ENCODE measurements at regions not wholly inside any gene's neighbourhood (a gene's known extent, or its start where the extent isn't known, plus 50 kb on each side); places are given as distances from the start of the nearest gene placed in this dataset.
"Not testable (repeated sequence)": the region's sequence is repeated elsewhere in the genome, so short reads cannot be mapped to it uniquely, and the experiment has no call there.

DNA sequence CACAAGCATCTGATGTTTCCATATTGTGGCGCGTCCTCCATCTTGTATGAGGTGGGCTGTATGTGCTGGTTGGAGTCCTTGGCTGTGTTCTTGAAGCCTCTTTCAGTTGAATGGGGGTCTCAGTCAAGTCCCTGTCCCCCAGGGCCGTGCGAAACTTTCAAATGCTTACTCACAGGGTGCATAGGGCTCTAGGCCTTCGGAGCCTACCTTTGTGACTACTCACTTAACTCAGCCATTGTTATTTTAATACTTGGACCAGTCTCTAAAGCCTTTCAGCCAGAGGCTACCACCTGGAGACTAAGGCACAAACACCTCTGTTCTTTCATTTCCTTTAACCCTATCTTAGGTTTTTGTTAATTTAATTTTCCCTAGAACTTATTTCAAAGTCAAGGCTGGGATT, 785.9 kb downstream of the GATA3 start:
- intact Hi-C loops (cut with DNase I): no loop called here
- TF ChIP-seq, protein P1, sequence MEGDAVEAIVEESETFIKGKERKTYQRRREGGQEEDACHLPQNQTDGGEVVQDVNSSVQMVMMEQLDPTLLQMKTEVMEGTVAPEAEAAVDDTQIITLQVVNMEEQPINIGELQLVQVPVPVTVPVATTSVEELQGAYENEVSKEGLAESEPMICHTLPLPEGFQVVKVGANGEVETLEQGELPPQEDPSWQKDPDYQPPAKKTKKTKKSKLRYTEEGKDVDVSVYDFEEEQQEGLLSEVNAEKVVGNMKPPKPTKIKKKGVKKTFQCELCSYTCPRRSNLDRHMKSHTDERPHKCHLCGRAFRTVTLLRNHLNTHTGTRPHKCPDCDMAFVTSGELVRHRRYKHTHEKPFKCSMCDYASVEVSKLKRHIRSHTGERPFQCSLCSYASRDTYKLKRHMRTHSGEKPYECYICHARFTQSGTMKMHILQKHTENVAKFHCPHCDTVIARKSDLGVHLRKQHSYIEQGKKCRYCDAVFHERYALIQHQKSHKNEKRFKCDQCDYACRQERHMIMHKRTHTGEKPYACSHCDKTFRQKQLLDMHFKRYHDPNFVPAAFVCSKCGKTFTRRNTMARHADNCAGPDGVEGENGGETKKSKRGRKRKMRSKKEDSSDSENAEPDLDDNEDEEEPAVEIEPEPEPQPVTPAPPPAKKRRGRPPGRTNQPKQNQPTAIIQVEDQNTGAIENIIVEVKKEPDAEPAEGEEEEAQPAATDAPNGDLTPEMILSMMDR (IDR thresholded peaks at IDR 0.05): no peak
- no peak for TF ChIP-seq POLR2A (IDR thresholded peaks at IDR 0.05)
- no peak for TF ChIP-seq POLR2AphosphoS5 (IDR thresholded peaks at IDR 0.05)
- TF ChIP-seq EP300 (IDR thresholded peaks at IDR 0.05): no peak
- 78% methylated on average over 5 of the region's 5 CpGs for WGBS, 2 donors
- no peak for DNase-seq
- Histone ChIP-seq H3K9me3 (no peaks in the 10 kb centered on the region), H3K27me3 (no peaks in the 10 kb centered on the region), H3K4me1 (no peaks in the 10 kb centered on the region), H3K4me3 (no peak overlapping the region), H3K36me3 (no peaks in the 10 kb centered on the region), H3K27ac (no peak overlapping the region)

DNA sequence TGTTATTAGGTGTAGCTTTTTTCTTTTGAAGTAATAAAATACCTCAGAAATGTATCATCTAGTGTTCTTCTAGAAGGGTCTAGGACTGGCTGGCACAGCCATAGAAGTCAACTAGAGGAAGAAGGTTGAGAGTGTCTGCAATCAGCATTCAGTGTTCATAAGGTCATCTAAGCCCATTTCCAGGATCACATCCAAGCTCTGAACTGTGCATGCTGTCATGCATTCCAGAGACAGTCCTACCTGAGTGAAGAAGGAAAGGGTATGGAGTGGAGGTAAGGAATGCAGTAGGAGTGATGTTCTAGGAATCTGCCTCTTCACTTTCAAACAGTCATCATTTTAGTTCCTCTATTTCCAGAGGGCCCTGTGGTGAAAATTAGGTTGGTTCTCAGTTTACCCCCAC, 789.7 kb downstream of the GATA3 start:
- intact Hi-C loops (cut with DNase I): no loop called here

DNA sequence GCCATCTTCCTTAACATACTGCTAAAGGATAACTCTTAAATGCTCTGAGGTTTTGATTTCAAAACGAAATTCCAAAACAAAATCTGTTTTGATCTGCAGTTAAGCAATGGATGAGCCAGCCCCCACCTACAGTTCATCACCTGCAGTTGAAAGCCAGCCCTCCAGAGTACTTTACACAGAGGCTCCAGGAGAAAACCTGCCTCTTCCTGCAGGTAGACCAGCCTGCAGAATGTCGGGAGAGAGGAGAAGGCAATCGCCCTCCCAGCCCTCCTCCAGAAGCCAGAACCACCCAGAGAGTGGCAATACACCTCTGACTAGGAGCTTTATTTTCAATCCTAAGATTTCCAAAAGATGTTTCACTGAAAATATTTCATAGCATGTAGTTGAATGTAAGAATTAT, 798.1 kb downstream of the GATA3 start:
- H3K9me3 ChIP-seq: no peaks in the 10 kb centered on the region
- TF ChIP-seq POLR2AphosphoS5 (IDR thresholded peaks at IDR 0.05) (no peak), POLR2A (IDR thresholded peaks at IDR 0.05) (no peak), EP300 (IDR thresholded peaks at IDR 0.05) (no peak)
- TF ChIP-seq, protein P1 (IDR thresholded peaks at IDR 0.05): no peak
- DNase-seq: no peak
- no peaks in the 10 kb centered on the region for H3K36me3 ChIP-seq
- H3K4me1 ChIP-seq: no peaks in the 10 kb centered on the region
- WGBS, 2 donors: 46 to 68% methylated on average over 3 of the region's 3 CpGs
- intact Hi-C loops (cut with DNase I): no loop called here
- no peak overlapping the region for H3K27ac ChIP-seq
- H3K27me3 ChIP-seq: no peaks in the 10 kb centered on the region
- no peak overlapping the region for H3K4me3 ChIP-seq

More for the DNA sequence above, 789.7 kb downstream of the GATA3 start:
- Histone ChIP-seq H3K4me3 (no peak overlapping the region), H3K36me3 (no peaks in the 10 kb centered on the region), H3K27me3 (no peaks in the 10 kb centered on the region), H3K27ac (no peak overlapping the region), H3K9me3 (no peaks in the 10 kb centered on the region), H3K4me1 (no peaks in the 10 kb centered on the region)
- DNase-seq: no peak
- no peak for TF ChIP-seq POLR2A (IDR thresholded peaks at IDR 0.05)
- TF ChIP-seq, protein P1 (IDR thresholded peaks at IDR 0.05): no peak
- no peak for TF ChIP-seq POLR2AphosphoS5 (IDR thresholded peaks at IDR 0.05)
- no peak for TF ChIP-seq EP300 (IDR thresholded peaks at IDR 0.05)

DNA sequence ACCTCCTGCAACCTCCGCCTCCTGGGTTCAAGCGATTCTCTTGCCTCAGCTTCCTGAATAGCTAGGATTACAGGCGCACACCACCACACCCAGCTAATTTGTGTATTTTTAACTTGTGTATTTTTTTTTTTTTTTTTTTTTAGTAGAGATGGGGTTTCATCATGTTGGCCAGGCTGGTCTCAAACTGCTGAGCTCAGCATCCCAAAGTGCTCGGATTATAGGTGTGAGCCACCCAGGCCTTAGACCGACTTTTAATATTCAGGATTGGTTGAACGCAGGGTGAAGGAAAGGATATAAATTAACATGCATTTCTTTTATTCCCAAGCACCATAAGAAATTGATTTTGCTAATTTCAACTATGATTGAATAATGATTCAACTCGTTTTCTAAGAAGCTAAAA, 798.6 kb downstream of the GATA3 start:
- no peaks in the 10 kb centered on the region for H3K36me3 ChIP-seq
- H3K27ac ChIP-seq: no peak overlapping the region
- H3K4me1 ChIP-seq: no peaks in the 10 kb centered on the region
- no peaks in the 10 kb centered on the region for H3K9me3 ChIP-seq
- intact Hi-C loops (cut with DNase I): no loop called here
- H3K4me3 ChIP-seq: no peak overlapping the region
- H3K27me3 ChIP-seq: no peaks in the 10 kb centered on the region
- no peak for DNase-seq
- WGBS, 2 donors: 83 to 88% methylated on average over 7 of the region's 7 CpGs
- no peak for TF ChIP-seq EP300 (IDR thresholded peaks at IDR 0.05)
- TF ChIP-seq POLR2AphosphoS5 (IDR thresholded peaks at IDR 0.05): no peak
- TF ChIP-seq, protein P1 (IDR thresholded peaks at IDR 0.05): no peak
- TF ChIP-seq POLR2A (IDR thresholded peaks at IDR 0.05): no peak

DNA sequence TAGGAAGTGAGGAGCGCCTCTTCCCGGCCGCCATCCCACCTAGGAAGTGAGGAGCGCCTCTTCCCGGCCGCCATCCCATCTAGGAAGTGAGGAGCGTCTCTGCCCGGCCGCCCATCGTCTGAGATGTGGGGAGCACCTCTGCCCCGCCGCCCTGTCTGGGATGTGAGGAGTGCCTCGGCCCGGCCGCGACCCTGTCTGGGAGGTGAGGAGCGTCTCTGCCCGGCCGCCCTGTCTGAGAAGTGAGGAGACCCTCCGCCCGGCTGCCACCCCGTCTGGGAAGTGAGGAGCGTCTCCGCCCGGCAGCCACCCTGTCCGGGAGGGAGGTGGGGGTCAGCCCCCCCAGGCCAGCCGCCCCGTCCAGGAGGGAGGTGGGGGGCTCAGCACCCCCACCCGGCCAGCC, 814.4 kb downstream of the GATA3 start:
- intact Hi-C loops (cut with DNase I); H3K27ac ChIP-seq; DNase-seq; H3K36me3 ChIP-seq; H3K4me1 ChIP-seq; H3K27me3 ChIP-seq; H3K9me3 ChIP-seq; H3K4me3 ChIP-seq: not testable (repeated sequence)
- WGBS, 2 donors: 96 to 98% methylated on average over 29 of the region's 29 CpGs
